HG02588 (cell line): ENCODE measurements at regions not wholly inside any gene's neighbourhood (a gene's known extent, or its start where the extent isn't known, plus 50 kb on each side); places are given as distances from the start of the nearest gene placed in this dataset.
"Not testable (repeated sequence)": the region's sequence is repeated elsewhere in the genome, so short reads cannot be mapped to it uniquely, and the experiment has no call there.

Experiments used
- ATAC-seq: cut with Tn5 transposase; IDR thresholded peaks from one replicate; pipeline ENCODE4 v1.9.1; 2021; ENCODE audit warnings: mild to moderate bottlenecking, moderate library complexity; ENCODE audit not compliant: unreplicated experiment

DNA sequence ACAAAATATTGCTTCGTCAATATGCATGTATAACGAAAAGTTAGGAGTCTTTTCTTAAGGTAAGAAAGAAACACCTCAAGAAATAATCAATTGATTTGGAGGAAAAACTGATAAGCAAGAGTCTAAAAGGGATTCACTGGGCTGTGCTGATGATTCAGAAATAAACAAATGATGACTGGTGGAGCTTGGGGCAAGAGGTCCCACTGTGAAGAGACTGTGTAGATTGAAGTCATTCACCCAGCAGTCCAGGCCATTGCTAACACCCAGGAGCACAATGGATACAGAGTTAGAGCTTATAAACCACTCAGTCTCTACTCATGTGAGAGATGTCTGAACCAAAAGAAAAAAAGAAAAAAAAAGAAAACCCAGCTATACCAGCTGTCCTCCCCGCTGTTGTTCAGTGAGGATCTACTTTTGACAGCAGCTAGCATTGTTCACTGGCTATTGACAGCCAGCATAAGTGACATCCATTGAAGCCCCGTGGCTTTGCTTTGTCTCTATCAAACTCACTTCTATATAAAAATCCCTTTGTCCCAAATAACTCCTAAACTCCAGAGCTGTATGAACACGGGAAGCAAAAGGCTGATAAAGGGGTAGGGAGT, 255.5 kb downstream of the KCTD12 start:
- no peak for ATAC-seq

DNA sequence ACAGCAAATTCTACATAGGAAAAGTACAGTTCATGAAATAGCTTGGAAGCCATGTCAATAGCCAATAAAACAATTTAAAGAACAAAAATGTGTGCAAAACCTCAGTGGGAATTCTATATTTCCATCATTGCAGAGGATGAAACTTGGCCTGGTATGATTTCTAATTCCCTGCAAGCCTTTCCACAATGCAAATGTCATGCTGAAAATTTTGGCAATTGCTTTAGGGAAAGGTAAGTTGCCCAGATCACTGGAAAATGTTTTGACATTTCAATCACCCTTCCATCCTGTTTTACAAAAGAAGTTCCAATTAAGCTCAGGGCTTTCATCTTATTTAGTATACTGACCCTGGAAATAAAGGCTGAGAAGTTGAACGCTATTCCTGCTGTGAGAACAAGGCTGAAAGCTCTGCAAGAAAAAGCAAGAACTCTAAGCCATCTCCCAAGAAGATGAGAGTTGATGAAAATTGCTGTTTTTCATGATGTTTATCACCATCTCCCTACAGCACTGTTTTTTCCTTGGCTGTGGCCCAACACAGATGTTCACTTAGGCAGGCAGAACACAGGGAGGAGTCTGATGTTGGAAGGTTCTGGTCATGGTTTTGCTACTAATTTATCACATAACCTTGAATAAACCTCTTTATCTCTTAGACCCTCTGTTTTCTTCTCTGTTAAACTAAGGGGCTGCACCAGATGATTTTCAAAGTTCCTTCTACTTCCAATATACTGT, 263.7 kb downstream of the KCTD12 start:
- ATAC-seq, result no peak

DNA sequence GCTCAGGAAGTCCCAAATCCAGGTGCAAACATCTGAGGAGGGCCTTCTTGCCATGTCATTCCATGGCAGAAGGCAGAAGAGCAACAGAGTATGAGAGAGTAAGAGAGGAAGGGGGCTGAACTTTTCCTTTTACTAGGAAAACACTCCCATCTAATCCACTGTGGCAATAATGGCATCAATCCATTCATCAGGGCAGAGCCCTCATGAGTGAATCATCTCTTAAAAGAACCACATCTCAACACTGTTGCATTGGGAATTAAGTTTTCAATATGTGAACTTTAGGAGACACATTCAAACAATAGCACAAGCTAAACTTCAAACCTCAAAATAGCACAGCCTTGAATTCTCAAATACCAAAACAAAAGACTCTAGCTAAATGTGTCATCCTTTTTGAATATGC, 264.5 kb downstream of the KCTD12 start:
- ATAC-seq, result no peak

DNA sequence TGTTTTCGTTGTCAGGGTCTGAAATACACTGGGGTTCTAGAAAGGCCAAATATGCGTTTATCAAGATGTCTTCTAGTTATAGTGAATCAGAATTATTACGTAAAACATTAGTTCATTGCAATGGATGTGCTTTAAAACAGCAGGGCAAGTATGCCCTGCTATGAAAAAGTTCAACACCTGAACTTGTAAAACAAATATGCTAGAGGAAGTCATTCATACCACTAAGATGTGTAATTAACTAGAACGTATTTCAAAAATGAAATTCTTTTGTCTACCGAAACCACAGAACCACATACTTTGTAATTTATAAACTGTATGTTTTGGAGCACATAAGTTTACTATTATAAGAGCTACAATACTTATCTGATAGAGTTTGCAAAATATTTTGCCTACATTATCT, 266.2 kb downstream of the KCTD12 start:
- ATAC-seq, result no peak

DNA sequence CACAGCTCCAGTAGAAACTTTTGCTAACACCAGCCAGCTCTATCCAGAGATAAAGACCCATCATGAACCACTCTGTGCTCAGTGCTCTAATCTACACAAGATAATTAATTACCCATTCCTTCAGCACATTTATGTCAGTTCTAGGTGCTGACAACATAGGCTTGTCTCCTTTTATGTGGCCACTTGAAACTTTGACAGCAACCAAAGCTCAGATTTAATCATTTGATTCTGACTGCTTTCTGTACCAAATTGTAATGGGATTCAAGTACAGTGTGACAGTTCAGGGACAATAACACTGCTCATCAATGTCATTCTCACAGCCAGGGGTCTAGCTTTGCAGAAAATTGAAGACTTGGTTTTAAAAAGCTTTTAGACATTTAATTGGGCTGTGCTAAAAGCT, 266.6 kb downstream of the KCTD12 start:
- no peak for ATAC-seq

DNA sequence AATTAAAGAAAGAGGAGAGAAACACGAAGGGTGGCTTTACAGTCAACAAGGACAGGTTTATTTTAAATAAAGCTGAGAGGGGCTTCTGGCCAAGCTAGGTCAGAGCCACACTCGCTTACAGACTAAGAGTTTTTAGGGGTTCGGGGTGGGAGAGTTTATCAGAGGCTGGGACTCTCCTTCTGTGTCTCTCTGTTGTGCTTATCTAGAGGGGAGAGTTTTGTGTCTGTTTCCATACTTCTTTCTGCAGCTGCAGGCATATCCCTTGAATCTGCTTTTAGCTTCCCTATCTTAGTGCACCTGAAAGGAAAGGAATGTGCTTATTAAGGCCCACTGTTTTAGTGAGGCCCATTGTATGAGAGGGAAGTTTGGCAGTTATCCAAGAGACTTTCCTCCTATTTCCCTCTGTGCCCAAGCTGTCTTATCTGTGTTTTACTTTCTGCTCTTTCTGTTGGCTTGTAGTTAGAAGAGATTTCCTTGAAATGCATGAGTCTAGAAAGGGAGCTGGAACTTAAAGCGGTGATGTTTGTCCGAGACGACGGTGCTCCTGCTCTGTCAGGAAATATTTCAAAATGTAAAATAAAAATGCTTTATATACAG, 275.3 kb downstream of the KCTD12 start:
- no peak for ATAC-seq

DNA sequence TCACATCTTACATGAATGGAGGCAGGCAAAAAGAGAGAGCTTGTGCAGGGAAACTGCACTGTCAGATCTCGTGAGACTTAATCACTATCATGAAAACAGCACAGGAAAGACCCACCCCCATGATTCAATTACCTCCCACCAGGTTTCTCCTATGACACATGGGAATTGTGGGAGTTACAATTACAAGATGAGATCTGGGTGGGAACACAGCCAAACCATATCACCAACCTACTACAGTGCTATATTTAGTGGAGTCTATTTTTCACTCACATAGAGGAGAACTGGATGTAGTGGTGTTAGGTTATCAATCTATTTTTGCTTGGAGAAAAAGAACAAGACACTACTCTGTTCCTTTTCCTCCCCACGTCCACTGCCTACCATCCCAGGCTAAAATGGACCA, 276.6 kb downstream of the KCTD12 start:
- ATAC-seq, result no peak

DNA sequence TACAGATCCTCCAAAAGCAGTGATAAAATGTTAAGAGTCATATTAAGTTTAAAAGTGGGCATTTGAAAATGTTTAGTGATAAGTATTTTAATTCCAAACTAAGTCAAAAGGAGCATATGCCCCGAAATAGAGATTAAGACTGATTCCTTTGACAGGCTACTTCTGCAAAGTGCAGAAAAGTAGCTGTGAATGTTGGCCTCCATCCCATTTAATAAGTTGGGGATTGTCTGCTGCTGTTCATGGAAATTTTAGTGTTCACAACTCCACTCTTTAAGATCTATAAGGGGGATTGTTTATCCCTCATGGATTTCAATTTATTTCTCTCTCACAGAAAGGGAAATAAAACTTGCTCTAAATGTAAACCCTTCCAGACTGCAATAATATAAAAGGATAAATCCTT, 278.3 kb downstream of the KCTD12 start:
- ATAC-seq, result no peak

DNA sequence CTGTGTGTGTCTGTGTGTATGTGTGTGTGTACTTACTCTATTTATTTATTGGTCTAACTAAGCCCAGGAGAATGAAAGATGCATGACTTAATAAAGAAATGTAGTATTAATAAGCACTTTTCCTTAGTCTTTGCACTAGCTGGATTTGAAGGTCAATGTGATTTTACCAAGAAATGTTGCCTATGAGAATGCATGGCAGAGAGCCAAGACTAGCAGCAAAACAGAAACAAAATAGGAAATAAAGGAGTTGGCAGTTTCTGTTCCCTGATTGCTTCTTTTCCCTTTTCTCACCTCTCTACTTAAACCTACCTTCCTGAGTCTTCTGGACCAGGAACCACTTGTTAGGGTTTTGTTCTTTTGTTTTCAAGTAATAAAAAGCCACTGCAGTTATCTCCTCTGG, 286.1 kb downstream of the KCTD12 start:
- ATAC-seq, result no peak

DNA sequence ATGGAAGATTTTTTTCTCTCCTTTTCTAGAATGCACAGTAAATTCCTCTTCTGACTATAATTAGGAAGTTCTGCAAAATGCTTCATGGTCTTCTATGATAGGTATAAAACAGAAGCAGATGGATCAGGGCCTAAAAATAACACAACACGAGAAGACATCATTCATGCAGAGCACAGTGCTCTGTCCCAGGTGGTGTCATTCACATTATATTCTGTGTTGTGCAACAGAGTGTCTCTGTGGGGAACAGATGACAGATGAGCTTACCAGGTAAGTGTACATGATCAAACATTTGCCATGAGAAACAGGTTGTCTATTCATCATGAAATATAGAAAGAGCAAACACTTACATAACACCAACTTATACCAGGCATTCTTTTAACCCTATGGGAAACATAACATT, 288.3 kb downstream of the KCTD12 start:
- no peak for ATAC-seq

DNA sequence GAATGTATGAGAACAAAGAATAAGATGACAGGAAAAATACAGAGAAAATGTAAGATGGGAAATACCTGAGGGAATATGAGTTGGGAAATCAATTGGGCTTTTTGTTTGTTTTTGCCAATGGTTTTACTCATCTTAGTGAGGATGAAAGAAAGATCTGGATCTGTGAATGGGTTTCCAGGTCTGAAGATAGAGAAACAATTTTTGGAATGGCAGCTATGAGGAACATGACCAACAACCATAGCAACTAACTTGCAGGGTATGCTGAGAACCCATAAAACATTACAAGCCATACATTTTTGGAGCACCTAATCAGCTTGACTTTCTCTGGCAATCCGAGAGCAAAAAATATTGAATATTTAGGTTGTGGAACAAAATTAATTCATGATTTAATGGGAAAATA, 290.0 kb downstream of the KCTD12 start:
- no peak for ATAC-seq

DNA sequence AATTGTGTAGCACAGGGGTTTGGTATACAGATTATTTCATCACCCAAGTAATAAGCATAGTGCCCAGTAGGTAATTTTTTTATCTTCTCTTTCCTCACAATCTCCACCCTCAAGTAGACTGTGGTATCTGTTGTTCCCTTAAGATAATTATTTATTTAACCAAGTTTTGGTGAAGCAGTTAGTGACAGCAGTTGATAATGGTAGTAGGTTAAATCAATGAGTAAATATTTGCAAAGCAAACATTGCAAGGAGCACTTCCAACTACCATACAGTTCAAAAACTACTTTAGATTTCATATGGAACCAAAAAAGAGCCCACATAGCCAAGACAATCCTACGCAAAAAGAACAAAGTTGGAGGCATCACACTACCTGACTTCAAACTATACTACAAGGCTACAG, 291.8 kb downstream of the KCTD12 start:
- no peak for ATAC-seq

DNA sequence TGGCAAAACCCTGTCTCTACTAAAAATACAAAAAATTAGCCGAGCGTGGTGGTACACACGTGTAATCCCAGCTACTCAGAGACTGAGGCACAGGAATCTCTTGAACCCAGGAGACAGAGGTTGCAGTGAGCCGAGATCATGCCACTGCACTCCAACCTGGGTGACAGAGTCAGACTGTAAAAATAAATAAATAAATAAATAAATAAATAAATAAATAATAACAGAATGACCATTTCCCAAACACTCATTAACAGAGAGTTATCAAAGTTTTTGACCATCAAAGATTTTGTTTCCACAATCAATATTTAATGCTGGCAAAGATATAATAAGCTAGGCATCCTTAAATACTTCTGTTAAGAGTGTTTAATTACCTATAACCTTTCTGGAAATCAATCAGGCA, 299.4 kb downstream of the KCTD12 start:
- ATAC-seq, result no peak

DNA sequence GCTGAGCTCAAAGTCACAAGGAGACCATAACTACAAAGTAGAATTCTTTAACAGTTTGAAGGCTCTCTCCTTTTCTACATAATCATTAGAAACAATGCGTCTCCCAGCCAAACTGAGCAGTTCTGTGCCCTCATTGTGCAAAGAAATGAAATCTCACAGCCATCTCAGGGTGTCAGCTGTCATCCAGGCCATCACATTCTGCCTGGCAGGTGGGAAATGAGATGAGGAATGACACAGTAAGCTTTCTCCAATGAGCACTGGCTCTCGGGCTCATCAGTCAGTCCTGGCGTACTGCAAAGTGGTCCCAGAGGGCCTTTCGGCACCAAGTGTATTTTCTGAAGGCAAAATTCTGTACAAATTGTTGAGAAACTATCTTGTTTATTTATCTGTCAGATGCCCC, 306.5 kb downstream of the KCTD12 start:
- no peak for ATAC-seq

DNA sequence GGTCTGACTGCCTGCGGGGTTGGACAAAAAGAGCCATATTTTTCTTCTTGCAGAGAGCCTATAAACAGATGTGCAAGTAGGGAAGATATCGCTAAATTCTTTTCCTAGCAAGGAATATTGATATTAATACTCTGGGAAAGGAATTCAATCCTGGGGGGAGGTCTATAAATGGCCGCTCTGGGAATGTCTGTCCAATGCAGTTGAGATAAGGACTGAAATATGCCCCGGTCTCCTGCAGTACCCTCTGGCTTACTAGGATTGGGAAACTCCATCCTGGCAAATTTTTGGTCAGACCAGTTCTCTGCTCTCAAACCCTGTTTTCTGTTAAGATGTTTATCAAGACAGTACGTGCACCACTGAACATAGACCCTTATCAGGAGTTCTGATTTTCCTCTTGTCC, 310.6 kb downstream of the KCTD12 start:
- ATAC-seq, result not testable (repeated sequence)

DNA sequence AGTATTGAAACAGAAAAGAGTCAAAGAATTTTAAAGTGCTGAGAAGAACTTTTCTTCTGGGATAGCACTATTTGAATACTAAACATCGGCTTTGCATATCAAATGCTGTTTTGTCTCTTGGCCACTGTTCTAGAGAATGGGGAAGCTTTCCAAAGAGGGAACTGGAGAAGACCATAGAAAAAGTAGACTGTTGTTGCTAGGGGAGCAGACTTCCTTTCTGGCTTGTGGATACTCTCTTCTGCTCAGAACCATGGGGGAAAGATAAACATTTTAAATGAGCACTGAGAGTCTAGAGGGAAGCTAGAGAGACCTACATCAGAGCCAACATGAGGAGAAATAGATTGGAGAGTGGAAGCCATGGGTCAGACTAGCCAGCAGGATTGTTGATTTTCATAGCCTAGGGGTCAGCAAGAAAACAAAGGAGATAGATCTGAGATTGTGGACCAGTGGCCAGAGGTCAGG, 315.7 kb downstream of the KCTD12 start:
- no peak for ATAC-seq

DNA sequence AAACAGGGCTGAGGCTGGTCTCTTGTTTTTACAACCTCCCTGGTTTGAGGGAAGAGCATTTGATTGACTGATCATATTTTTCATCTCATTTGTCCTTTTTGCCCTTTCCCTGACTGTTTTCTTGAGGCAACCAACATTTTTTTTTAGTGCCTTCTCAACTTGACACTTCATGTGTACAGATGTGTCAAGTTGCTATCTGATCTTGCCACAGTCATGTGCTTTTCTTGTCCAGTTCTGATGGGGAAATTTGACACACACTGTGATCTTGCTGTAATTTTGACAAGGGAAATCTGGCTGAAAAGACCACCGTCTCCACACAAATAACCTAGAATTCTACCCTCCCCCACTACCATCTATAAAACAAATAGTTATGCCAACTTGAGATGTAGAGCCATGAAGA, 329.6 kb downstream of the KCTD12 start:
- no peak for ATAC-seq

DNA sequence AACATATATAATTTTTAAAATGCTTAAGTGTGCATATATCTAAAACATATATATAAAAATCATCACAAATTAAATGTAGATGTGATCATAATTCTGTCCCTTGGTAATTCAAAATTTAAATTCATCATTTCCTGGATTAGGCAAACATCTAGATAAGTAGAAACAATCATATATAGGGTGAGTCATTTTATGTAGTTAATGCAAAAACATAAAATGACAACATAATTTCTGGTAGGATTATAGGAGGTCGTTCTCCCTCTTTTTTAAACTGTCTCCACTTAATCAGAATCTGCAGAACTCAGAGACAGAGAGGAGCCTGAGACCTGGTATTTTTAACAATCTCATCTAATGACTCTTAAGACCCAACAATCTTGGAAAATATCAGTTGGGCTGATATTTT, 333.4 kb downstream of the KCTD12 start:
- no peak for ATAC-seq

DNA sequence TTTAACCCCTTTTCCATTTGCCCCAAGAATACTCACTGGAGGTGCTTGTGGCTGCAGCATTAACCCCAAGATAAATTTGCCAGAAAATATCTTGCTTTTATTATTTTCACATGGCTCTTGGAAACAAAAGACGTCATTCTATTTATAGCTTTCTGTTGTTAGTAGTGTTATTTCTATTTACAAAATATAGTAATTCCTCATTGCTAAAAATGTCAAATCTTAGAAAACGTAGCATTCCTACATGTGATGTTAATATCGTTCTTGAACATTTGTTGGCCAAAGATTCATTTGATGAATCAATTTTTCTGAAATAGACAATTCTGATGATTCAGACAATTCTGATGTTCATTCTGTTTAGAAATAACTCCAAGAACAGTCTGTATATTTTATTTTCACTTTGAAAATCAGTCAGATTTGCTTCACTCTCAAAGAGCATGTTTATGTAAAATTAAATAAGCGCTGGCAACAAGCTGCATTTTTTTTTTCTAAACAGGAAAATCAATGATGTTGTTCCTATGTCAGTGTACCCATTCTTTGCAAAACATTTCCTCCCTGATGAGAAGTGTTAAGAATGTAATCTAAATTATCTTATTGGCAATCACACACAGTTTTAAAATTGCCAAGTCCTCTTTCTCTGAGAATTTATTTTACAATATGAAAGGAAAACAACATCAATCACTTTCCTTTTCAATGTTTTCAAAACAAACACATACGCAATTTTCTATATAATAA, 334.0 kb downstream of the KCTD12 start:
- ATAC-seq, result no peak

DNA sequence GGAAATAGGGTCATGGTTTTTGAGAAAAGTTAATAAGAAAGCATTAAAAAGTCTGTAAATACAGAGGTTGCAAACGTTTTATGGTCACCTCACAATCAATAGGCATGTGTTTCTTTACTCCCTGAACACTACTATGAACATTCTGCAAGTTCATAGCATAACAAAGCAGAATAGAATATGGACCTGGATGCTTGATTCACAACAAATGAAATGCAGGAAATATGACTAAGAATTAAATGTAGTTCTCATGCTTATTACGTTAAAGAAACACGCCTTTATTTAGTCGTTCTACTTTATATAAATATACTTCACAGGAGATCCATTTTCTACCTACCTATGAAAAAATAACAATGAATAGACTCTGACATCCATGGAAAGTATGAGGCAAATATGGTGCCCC, 344.0 kb downstream of the KCTD12 start:
- ATAC-seq, result no peak

DNA sequence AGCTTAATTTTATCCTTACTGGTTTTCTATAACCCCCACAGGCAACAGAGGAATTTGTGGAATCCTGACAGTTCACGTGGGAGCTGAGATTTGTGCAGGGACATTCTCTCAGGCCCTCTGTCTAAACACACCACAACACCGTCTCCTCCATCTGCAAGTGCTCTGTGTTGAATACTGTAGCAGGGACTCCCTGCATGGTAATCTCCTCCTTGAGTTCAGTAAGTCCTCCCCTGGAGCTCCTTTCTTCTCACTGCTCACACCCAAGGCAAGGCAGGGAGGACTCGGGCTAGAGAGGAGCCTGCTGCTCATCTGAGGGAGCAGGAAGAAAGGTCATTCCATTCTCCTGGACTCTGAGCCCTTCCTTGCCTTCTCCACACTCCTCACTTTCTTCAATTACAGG, 348.2 kb downstream of the KCTD12 start:
- ATAC-seq, result no peak

DNA sequence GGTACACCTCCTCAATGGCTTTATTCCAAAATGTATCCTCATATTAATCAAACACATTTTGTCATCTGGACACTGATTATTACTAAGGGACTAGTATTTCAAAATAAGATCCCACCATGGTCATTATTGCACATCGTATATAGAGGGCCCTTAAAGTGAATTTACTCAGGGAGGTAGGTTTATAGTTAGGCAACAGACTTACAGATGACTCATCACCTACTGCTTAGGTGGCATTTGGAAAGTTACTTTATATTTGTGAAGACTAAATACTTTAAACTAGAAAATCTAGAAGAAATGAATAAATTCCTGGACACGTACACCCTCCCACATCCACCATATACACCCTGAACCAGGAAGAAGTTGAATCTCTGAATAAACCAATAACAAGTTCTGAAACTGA, 353.0 kb downstream of the KCTD12 start:
- ATAC-seq, result no peak
